Right lobe of liver (tissue), 6 donors: ENCODE measurements at regions not wholly inside any gene's neighbourhood (a gene's known extent, or its start where the extent isn't known, plus 50 kb on each side); places are given as distances from the start of the nearest gene placed in this dataset.

ENCODE experiments used
- ATAC-seq, 4 donors: fragments of 200-7000 bp; cut with Tn5 transposase; one replicate each; pipeline ENCODE4 v1.9.1; 2020; ENCODE audit warnings: mild to moderate bottlenecking in 4 of 4, moderate library complexity in 4 of 4
- DNase-seq, 3 donors: peaks; one replicate each; pipeline ENCODE4 v3.0.0-alpha.2; 2020
- H3K27ac ChIP-seq, 3 donors: fragments of 200-600 bp; one replicate each; pipeline ENCODE4 v1.8.0; 2022
- H3K27me3 ChIP-seq, 2 donors: fragments of 200-600 bp; one replicate each; pipeline ENCODE4 v1.8.0; 2022
- H3K36me3 ChIP-seq, 4 donors: fragments of 200-600 bp; sonication (generic) in 1 of 4; one replicate each; pipeline versions ENCODE4 v1.5.1 to v1.8.0; 2017 to 2022; ENCODE audit warnings: control low read depth in 1 of 4
- H3K4me1 ChIP-seq, 4 donors: fragments of 200-600 bp; sonication (generic) in 1 of 4; one replicate each; pipeline versions ENCODE4 v1.5.1 to v1.8.0; 2017 to 2022; ENCODE audit warnings: control low read depth in 1 of 4
- H3K4me3 ChIP-seq, 3 donors: fragments of 200-600 bp; one replicate each; pipeline ENCODE4 v1.8.0; 2022
- H3K9me3 ChIP-seq, 4 donors: fragments of 200-600 bp; sonication (generic) in 1 of 4; one replicate each; pipeline versions ENCODE4 v1.5.1 to v1.8.0; 2017 to 2022; ENCODE audit warnings: control low read depth in 1 of 4
- CTCF ChIP-seq, 4 donors: fragments of 200-600 bp in 3 of 4; fragments of 450-650 bp in 1 of 4; IDR thresholded peaks; one replicate each; pipeline versions ENCODE4 v1.5.1 to v1.8.0; 2016 to 2022; ENCODE audit warnings: antibody characterized with exemption in 4 of 4, mild to moderate bottlenecking in 2 of 4
- POLR2A ChIP-seq: fragments of 450-650 bp; IDR thresholded peaks from one replicate; pipeline ENCODE4 v1.6.1; 2017; ENCODE audit warnings: antibody characterized with exemption, mild to moderate bottlenecking
- WGBS: methylation state at CpG from one replicate; pipeline ENCODE4 v1.1.6; 2018; ENCODE audit warnings: low coverage, low lambda C conversion rate; ENCODE audit not compliant: insufficient coverage; ENCODE audit errors: missing lambda C conversion rate; 5-methylcytosine and 5-hydroxymethylcytosine counted together
- intact Hi-C, 2 donors: fragments of 100-400 bp; cut with DNase I; formaldehyde crosslinking; loops; one replicate each; pipeline versions ENCODE4 v1.11.2 to v1.14.1; 2022
- donor health status: DM: no; HTN: yes; CAD: no.
- donor health status: DM: no; HTN: no; CAD: no.
- donor health status: DM: no; HTN: no; CAD: no.
- donor health status: DM: no; HTN: yes; CAD: no.
- donor health status: DM: no; HTN: yes; CAD: no.

GRCh38 chr16:59604354-59604753 lies 870.2 kb upstream of the GOT2 start:
- TF ChIP-seq CTCF (IDR thresholded peaks at IDR 0.05) (no peak), POLR2A (no peak)
- 43% methylated on average over 1 of the region's 1 CpG for WGBS
- no peaks in the 10 kb centered on the region for H3K4me1 ChIP-seq
- peaks cover 0 to 3% of the 10 kb centered on the region in 2 donors for H3K27me3 ChIP-seq
- H3K36me3 ChIP-seq, result no peaks in the 10 kb centered on the region
- DNase-seq (no peak), ATAC-seq (no peak)
- no peak overlapping the region for H3K27ac ChIP-seq
- H3K4me3 ChIP-seq, result no peak overlapping the region
- no peaks in the 10 kb centered on the region for H3K9me3 ChIP-seq
- intact Hi-C loops, result no loop called here

- ATAC-seq (no peak), DNase-seq (no peak)
- no peak overlapping the region for H3K27ac ChIP-seq
- TF ChIP-seq POLR2A, result no peak
- no peaks in the 10 kb centered on the region for H3K9me3 ChIP-seq
- peaks cover 0 to 3% of the 10 kb centered on the region in 2 donors for H3K27me3 ChIP-seq
- intact Hi-C loops, result no loop called here
- no peak overlapping the region for H3K4me3 ChIP-seq
- H3K4me1 ChIP-seq, result no peaks in the 10 kb centered on the region
- WGBS, result 41% methylated on average over 2 of the region's 2 CpGs
- H3K36me3 ChIP-seq, result no peaks in the 10 kb centered on the region
Measured at GRCh38 chr16:59601452-59601851, 867.3 kb upstream of the GOT2 start.

- WGBS, result 37% methylated on average over 7 of the region's 7 CpGs
- TF ChIP-seq CTCF (IDR thresholded peaks at IDR 0.05) (no peak), POLR2A (no peak)
- Histone ChIP-seq H3K4me3 (no peak overlapping the region), H3K9me3 (no peaks in the 10 kb centered on the region), H3K27ac (no peak overlapping the region), H3K36me3 (no peaks in the 10 kb centered on the region), H3K4me1 (no peaks in the 10 kb centered on the region), H3K27me3 (no peaks in the 10 kb centered on the region)
- DNase-seq, result no peak
- no peak for ATAC-seq
- intact Hi-C loops, result no loop called here
Measured at GRCh38 chr16:59597269-59597668, 863.2 kb upstream of the GOT2 start.

- Histone ChIP-seq H3K27ac (no peak overlapping the region), H3K27me3 (no peaks in the 10 kb centered on the region), H3K4me3 (no peak overlapping the region), H3K36me3 (no peaks in the 10 kb centered on the region), H3K9me3 (no peaks in the 10 kb centered on the region), H3K4me1 (no peaks in the 10 kb centered on the region)
- 50% methylated on average over 4 of the region's 4 CpGs for WGBS
- DNase-seq, result no peak
- intact Hi-C loops, result no loop called here
- no peak for ATAC-seq
- TF ChIP-seq CTCF (IDR thresholded peaks at IDR 0.05), result no peak
- no peak for TF ChIP-seq POLR2A
Measured at GRCh38 chr16:59596693-59597092, 862.6 kb upstream of the GOT2 start.

GRCh38 chr16:59593194-59593661 lies 859.1 kb upstream of the GOT2 start:
- H3K36me3 ChIP-seq, result no peaks in the 10 kb centered on the region
- no peak overlapping the region for H3K27ac ChIP-seq
- DNase-seq (no peak), ATAC-seq (no peak)
- no peak overlapping the region for H3K4me3 ChIP-seq
- no peaks in the 10 kb centered on the region for H3K4me1 ChIP-seq
- H3K9me3 ChIP-seq, result no peaks in the 10 kb centered on the region
- intact Hi-C loops, result no loop called here
- no peaks in the 10 kb centered on the region for H3K27me3 ChIP-seq
- WGBS, result 45% methylated on average over 2 of the region's 2 CpGs
- TF ChIP-seq POLR2A (no peak), CTCF (IDR thresholded peaks at IDR 0.05) (no peak)
